Hepatocyte (in vitro differentiated cells): ENCODE measurements at regions not wholly inside any gene's neighbourhood (a gene's known extent, or its start where the extent isn't known, plus 50 kb on each side); places are given as distances from the start of the nearest gene placed in this dataset.

Source experiments
- DNase-seq: peaks from one replicate; pipeline ENCODE4 v3.0.0-alpha.2; 2016; ENCODE audit warnings: low spot score
- H2AFZ ChIP-seq: fragments of 200-600 bp; sonication (generic); 2 replicates; pipeline ENCODE4 v1.6.0; 2016; ENCODE audit warnings: antibody characterized with exemption, mild to moderate bottlenecking
- H3K27ac ChIP-seq: fragments of 200-600 bp; sonication (generic); 2 replicates; pipeline ENCODE4 v1.5.1; 2016; ENCODE audit warnings: mild to moderate bottlenecking
- H3K27me3 ChIP-seq: fragments of 200-600 bp; sonication (generic); 2 replicates; pipeline ENCODE4 v1.6.1; 2016
- H3K36me3 ChIP-seq: fragments of 200-600 bp; sonication (generic); replicated peaks from 2 replicates; pipeline ENCODE4 v1.5.1; 2016; ENCODE audit warnings: low read depth; ENCODE audit not compliant: insufficient read depth
- H3K4me1 ChIP-seq: fragments of 200-600 bp; sonication (generic); 2 replicates; pipeline ENCODE4 v1.5.1; 2016; ENCODE audit warnings: mild to moderate bottlenecking, moderate library complexity; ENCODE audit not compliant: insufficient read depth
- H3K4me2 ChIP-seq: fragments of 200-600 bp; sonication (generic); 2 replicates; pipeline ENCODE4 v1.6.0; 2016
- H3K4me3 ChIP-seq: fragments of 200-600 bp; sonication (generic); 2 replicates; pipeline ENCODE4 v1.5.1; 2016; ENCODE audit warnings: mild to moderate bottlenecking
- H3K79me2 ChIP-seq: fragments of 200-600 bp; sonication (generic); 2 replicates; pipeline ENCODE4 v1.6.0; 2017; ENCODE audit warnings: mild to moderate bottlenecking
- H3K9me2 ChIP-seq: fragments of 200-600 bp; sonication (generic); replicated peaks from 2 replicates; pipeline ENCODE4 v1.6.0; 2017; ENCODE audit warnings: mild to moderate bottlenecking; ENCODE audit not compliant: insufficient read depth
- H3K9me3 ChIP-seq: fragments of 200-600 bp; sonication (generic); 2 replicates; pipeline ENCODE4 v1.5.1; 2016; ENCODE audit warnings: low read depth, mild to moderate bottlenecking
- H4K20me1 ChIP-seq: fragments of 200-600 bp; sonication (generic); 2 replicates; pipeline ENCODE4 v1.6.0; 2016; ENCODE audit warnings: mild to moderate bottlenecking; ENCODE audit not compliant: insufficient read depth, poor library complexity, severe bottlenecking
- CTCF ChIP-seq: fragments of 200-600 bp; sonication (generic); IDR thresholded peaks from 2 replicates; pipeline ENCODE4 v1.5.1; 2016; ENCODE audit warnings: antibody characterized with exemption, mild to moderate bottlenecking; ENCODE audit not compliant: poor library complexity
- EZH2 ChIP-seq: fragments of 200-600 bp; sonication (generic); IDR thresholded peaks from 2 replicates; pipeline ENCODE4 v1.6.1; 2016; ENCODE audit warnings: antibody characterized with exemption, mild to moderate bottlenecking, borderline replicate concordance
- EZH2phosphoT487 ChIP-seq: fragments of 200-600 bp; sonication (generic); IDR thresholded peaks from one replicate; pipeline ENCODE4 v1.6.1; 2018; ENCODE audit warnings: antibody characterized with exemption, mild to moderate bottlenecking, low read depth, moderate library complexity; ENCODE audit not compliant: unreplicated experiment, severe bottlenecking
- WGBS: methylation state at CpG from one replicate; pipeline ENCODE4 v1.1.6; 2016; ENCODE audit warnings: low lambda C conversion rate; ENCODE audit errors: missing lambda C conversion rate; 5-methylcytosine and 5-hydroxymethylcytosine counted together

GRCh38 chr5:72733810-72734209, 82.7 kb upstream of the TNPO1 start:
- no peak for DNase-seq
- Histone ChIP-seq H3K9me3 (no peaks in the 10 kb centered on the region), H3K4me2 (no peak overlapping the region), H2AFZ (no peak overlapping the region), H3K4me3 (no peak overlapping the region), H3K27ac (no peak overlapping the region), H3K4me1 (no peaks in the 10 kb centered on the region), H4K20me1 (no peaks in the 10 kb centered on the region), H3K79me2 (no peaks in the 10 kb centered on the region), H3K36me3 (no peaks in the 10 kb centered on the region), H3K27me3 (no peaks in the 10 kb centered on the region), H3K9me2 (no peaks in the 10 kb centered on the region)
- TF ChIP-seq CTCF (no peak), EZH2phosphoT487 (no peak), EZH2 (no peak)
- 73% methylated on average over 4 of the region's 4 CpGs for WGBS

- no peaks in the 10 kb centered on the region for H3K9me2 ChIP-seq
- H2AFZ ChIP-seq: no peak overlapping the region
- H3K27ac ChIP-seq: no peak overlapping the region
- H3K4me1 ChIP-seq: no peaks in the 10 kb centered on the region
- no peak overlapping the region for H3K4me3 ChIP-seq
- DNase-seq: no peak
- no peaks in the 10 kb centered on the region for H3K79me2 ChIP-seq
- TF ChIP-seq EZH2phosphoT487 (no peak), EZH2 (no peak), CTCF (no peak)
- no peak overlapping the region for H3K4me2 ChIP-seq
- no peaks in the 10 kb centered on the region for H3K27me3 ChIP-seq
- no peaks in the 10 kb centered on the region for H4K20me1 ChIP-seq
- no peaks in the 10 kb centered on the region for H3K9me3 ChIP-seq
- no peaks in the 10 kb centered on the region for H3K36me3 ChIP-seq
These were observed 92.9 kb upstream of the TNPO1 start for GRCh38 chr5:72723581-72723980.

- Histone ChIP-seq H3K36me3 (no peaks in the 10 kb centered on the region), H4K20me1 (no peaks in the 10 kb centered on the region), H2AFZ (no peak overlapping the region), H3K79me2 (no peaks in the 10 kb centered on the region), H3K4me3 (no peak overlapping the region), H3K27me3 (no peaks in the 10 kb centered on the region), H3K27ac (no peak overlapping the region), H3K4me2 (no peak overlapping the region), H3K9me3 (no peaks in the 10 kb centered on the region), H3K9me2 (no peaks in the 10 kb centered on the region), H3K4me1 (no peaks in the 10 kb centered on the region)
- 77% methylated on average over 5 of the region's 5 CpGs for WGBS
- DNase-seq: no peak
- no peak for TF ChIP-seq EZH2
- no peak for TF ChIP-seq CTCF
- TF ChIP-seq EZH2phosphoT487: no peak
These were observed 93.5 kb upstream of the TNPO1 start for GRCh38 chr5:72722792-72723452.
